Activated naive CD8-positive, alpha-beta T cell treated with anti-CD3 and anti-CD28 coated beads, Interleukin-2, amount 10 ng/mL, durations not matched to agents 7 days and 5 days (primary cell): ENCODE measurements at regions not wholly inside any gene's neighbourhood (a gene's known extent, or its start where the extent isn't known, plus 50 kb on each side); places are given as distances from the start of the nearest gene placed in this dataset.
"Not testable (repeated sequence)": the region's sequence is repeated elsewhere in the genome, so short reads cannot be mapped to it uniquely, and the experiment has no call there.

ENCODE experiments used
- ATAC-seq: fragments of 150-1000 bp; cut with Tn5 transposase; one replicate; pipeline ENCODE4 v1.10.0; 2021; ENCODE audit warnings: low read depth, moderate library complexity
- POLR2A ChIA-PET: fragments of 350-600 bp; sonication (Branson Sonifier 250); formaldehyde crosslinking; loops from one replicate; lab custom pipeline; 2021; ENCODE audit warnings: antibody characterized with exemption; lab: Charles Lee
- DNase-seq: peaks from one replicate; pipeline ENCODE4 v3.0.0; 2021
- H3K27ac Mint-ChIP-seq: one replicate; pipeline ENCODE4 v1.8.0; 2022; ENCODE audit warnings: mild to moderate bottlenecking, mixed read lengths
- H3K27me3 Mint-ChIP-seq: one replicate; pipeline ENCODE4 v1.8.0; 2022; ENCODE audit warnings: mild to moderate bottlenecking, moderate library complexity, mixed read lengths
- H3K36me3 Mint-ChIP-seq: one replicate; pipeline ENCODE4 v1.8.0; 2021; ENCODE audit warnings: mild to moderate bottlenecking, mixed read lengths
- H3K4me1 Mint-ChIP-seq: one replicate; pipeline ENCODE4 v1.8.0; 2021; ENCODE audit warnings: mixed read lengths
- H3K4me3 Mint-ChIP-seq: one replicate; pipeline ENCODE4 v1.8.0; 2022; ENCODE audit warnings: mild to moderate bottlenecking, moderate library complexity, mixed read lengths
- H3K9me3 Mint-ChIP-seq: one replicate; pipeline ENCODE4 v1.8.0; 2021; ENCODE audit warnings: mixed read lengths

GRCh38 chr1:204758601-204759000, 73.1 kb upstream of the LRRN2 start:
- H3K27me3 Mint-ChIP-seq = peaks cover 12% of the 10 kb centered on the region
- H3K27ac Mint-ChIP-seq = no peak overlapping the region
- H3K36me3 Mint-ChIP-seq = no peaks in the 10 kb centered on the region
- peaks cover 8% of the 10 kb centered on the region for H3K4me1 Mint-ChIP-seq
- no peak overlapping the region for H3K4me3 Mint-ChIP-seq
- H3K9me3 Mint-ChIP-seq = no peaks in the 10 kb centered on the region
- ATAC-seq = no peak
- DNase-seq = no peak
- POLR2A ChIA-PET = no interaction called here

- POLR2A ChIA-PET = no interaction called here
- Mint-ChIP-seq H3K27ac (no peak overlapping the region), H3K4me1 (peaks cover 11% of the 10 kb centered on the region), H3K27me3 (peaks cover 14% of the 10 kb centered on the region), H3K36me3 (no peaks in the 10 kb centered on the region), H3K4me3 (no peak overlapping the region), H3K9me3 (no peaks in the 10 kb centered on the region)
- DNase-seq = no peak
- ATAC-seq = no peak
Measured at GRCh38 chr1:204760350-204760749, 74.8 kb upstream of the LRRN2 start.

- no peaks in the 10 kb centered on the region for H3K36me3 Mint-ChIP-seq
- DNase-seq (no peak), ATAC-seq (no peak)
- no peak overlapping the region for H3K4me3 Mint-ChIP-seq
- no peak overlapping the region for H3K27ac Mint-ChIP-seq
- H3K27me3 Mint-ChIP-seq = peaks cover 17% of the 10 kb centered on the region
- H3K4me1 Mint-ChIP-seq = peaks cover 11% of the 10 kb centered on the region
- H3K9me3 Mint-ChIP-seq = no peaks in the 10 kb centered on the region
- POLR2A ChIA-PET = no interaction called here
Measured at GRCh38 chr1:204760757-204761156, 75.2 kb upstream of the LRRN2 start.

DNA sequence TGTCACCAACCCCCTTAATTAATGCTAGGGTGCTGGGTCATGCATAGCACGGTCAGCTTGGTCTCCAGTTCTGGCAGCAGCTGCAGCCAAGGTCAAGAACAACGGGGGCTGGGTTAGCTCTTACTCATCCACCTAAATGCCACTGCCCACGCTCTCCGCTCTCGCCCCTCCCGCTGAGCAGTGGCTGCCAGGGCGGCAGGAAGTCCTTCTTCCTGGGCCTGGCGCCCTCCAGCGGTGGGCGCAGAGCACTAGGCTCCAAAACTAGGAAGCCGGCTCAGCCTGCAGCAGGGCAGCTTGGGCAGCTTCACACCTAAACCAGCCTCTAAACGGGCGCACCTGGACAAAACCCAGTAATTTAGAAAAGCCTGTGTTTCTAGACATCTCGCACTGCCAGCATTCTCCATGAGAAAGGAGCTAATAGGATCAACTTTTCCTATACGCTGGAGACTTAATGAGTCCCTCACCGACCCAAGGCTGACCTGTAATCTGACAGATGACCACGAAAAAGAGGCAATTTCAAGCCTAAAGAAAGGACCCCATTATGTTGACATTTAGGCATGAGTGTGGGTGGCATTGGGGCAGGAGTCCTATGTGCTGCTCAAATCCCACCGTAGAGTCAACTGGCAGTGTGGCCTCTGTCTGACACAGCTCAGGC, 78.4 kb upstream of the LRRN2 start:
- ATAC-seq (peak; percentile 93), DNase-seq (peak; percentile 84)
- H3K4me1 Mint-ChIP-seq = peaks cover 8% of the 10 kb centered on the region
- H3K27me3 Mint-ChIP-seq = peaks cover 25% of the 10 kb centered on the region
- H3K27ac Mint-ChIP-seq = peak overlapping the region; percentile 49
- POLR2A ChIA-PET = interaction anchor here (0.7 to 1.7 kb wide), 3 partner anchors 43 to 204 kb away, joined by 3 to 13 read pairs (median 4); no protein-coding TSS in a partner anchor
- H3K9me3 Mint-ChIP-seq = no peaks in the 10 kb centered on the region
- peak overlapping the region; percentile 66 for H3K4me3 Mint-ChIP-seq
- H3K36me3 Mint-ChIP-seq = no peaks in the 10 kb centered on the region

DNA sequence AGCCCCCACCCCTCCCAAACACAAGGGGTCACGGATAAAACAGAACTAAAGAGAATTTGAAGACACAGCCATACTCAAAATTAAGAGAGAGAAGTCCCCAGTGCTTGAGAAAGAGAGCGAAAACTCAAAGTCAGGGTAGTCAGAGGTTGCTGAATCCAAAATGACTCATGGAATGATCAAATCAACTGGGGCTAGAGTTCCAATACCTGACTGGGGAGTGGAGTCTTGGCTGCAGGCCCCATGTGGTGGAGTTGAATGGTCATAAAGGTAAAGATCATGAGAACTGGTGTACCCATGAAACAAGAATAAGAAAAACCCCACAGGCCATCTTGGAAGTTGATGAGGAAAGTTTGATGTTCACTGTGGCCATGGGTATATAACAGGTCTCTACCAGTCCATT, 84.5 kb upstream of the LRRN2 start:
- POLR2A ChIA-PET = no interaction called here
- ATAC-seq = no peak
- no peaks in the 10 kb centered on the region for H3K4me1 Mint-ChIP-seq

GRCh38 chr1:204771358-204771757, 85.8 kb upstream of the LRRN2 start:
- H3K4me1 Mint-ChIP-seq = no peaks in the 10 kb centered on the region
- ATAC-seq = no peak
- H3K4me3 Mint-ChIP-seq = no peak overlapping the region
- H3K9me3 Mint-ChIP-seq = no peaks in the 10 kb centered on the region
- DNase-seq = no peak
- H3K27ac Mint-ChIP-seq = no peak overlapping the region
- H3K36me3 Mint-ChIP-seq = no peaks in the 10 kb centered on the region
- H3K27me3 Mint-ChIP-seq = peaks cover 39% of the 10 kb centered on the region
- POLR2A ChIA-PET = no interaction called here

More for the DNA sequence above, 84.5 kb upstream of the LRRN2 start:
- H3K9me3 Mint-ChIP-seq = no peaks in the 10 kb centered on the region
- H3K27me3 Mint-ChIP-seq = peaks cover 45% of the 10 kb centered on the region
- no peak overlapping the region for H3K4me3 Mint-ChIP-seq
- no peak overlapping the region for H3K27ac Mint-ChIP-seq
- no peaks in the 10 kb centered on the region for H3K36me3 Mint-ChIP-seq
- no peak for DNase-seq

- POLR2A ChIA-PET = no interaction called here
- no peaks in the 10 kb centered on the region for H3K4me1 Mint-ChIP-seq
- no peaks in the 10 kb centered on the region for H3K36me3 Mint-ChIP-seq
- H3K27ac Mint-ChIP-seq = no peak overlapping the region
- H3K4me3 Mint-ChIP-seq = no peak overlapping the region
- DNase-seq (no peak), ATAC-seq (no peak)
- H3K9me3 Mint-ChIP-seq = no peaks in the 10 kb centered on the region
- peaks cover 35% of the 10 kb centered on the region for H3K27me3 Mint-ChIP-seq
Measured at GRCh38 chr1:204773246-204773645, 87.7 kb upstream of the LRRN2 start.

- Mint-ChIP-seq H3K27ac (no peak overlapping the region), H3K9me3 (no peaks in the 10 kb centered on the region), H3K4me1 (no peaks in the 10 kb centered on the region), H3K36me3 (no peaks in the 10 kb centered on the region), H3K4me3 (no peak overlapping the region), H3K27me3 (peaks cover 30% of the 10 kb centered on the region)
- ATAC-seq (no peak), DNase-seq (no peak)
- POLR2A ChIA-PET = no interaction called here
Measured at GRCh38 chr1:204775546-204775945, 90.0 kb upstream of the LRRN2 start.

- no peak overlapping the region for H3K27ac Mint-ChIP-seq
- POLR2A ChIA-PET = no interaction called here
- H3K4me3 Mint-ChIP-seq = no peak overlapping the region
- no peaks in the 10 kb centered on the region for H3K36me3 Mint-ChIP-seq
- peaks cover 34% of the 10 kb centered on the region for H3K27me3 Mint-ChIP-seq
- ATAC-seq = no peak
- no peaks in the 10 kb centered on the region for H3K4me1 Mint-ChIP-seq
- no peak for DNase-seq
- no peaks in the 10 kb centered on the region for H3K9me3 Mint-ChIP-seq
Measured at GRCh38 chr1:204777591-204777990, 92.1 kb upstream of the LRRN2 start.

DNA sequence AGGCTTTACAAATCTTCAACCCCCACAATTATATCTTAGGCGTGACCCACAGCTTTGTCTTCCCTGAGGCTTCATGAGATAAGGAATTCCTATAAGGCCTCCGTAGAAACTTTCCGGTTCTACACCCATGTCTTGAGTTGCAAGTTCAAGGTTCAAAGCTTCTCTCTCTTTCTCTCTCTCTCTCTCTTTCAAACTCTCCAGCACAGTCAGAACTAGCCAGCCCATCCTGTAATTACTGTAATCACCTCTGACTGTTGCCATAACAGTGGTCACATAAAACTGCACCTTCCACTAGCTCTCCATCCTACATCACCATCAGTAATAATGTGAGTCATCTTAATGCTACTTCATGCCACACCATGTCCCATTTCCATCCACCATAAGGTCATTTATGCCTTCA, 90.0 kb upstream of the NFASC start:
- H3K27me3 Mint-ChIP-seq = peaks cover 23% of the 10 kb centered on the region
- no peak overlapping the region for H3K4me3 Mint-ChIP-seq
- H3K9me3 Mint-ChIP-seq = no peaks in the 10 kb centered on the region
- H3K36me3 Mint-ChIP-seq = no peaks in the 10 kb centered on the region
- ATAC-seq = no peak
- no peaks in the 10 kb centered on the region for H3K4me1 Mint-ChIP-seq
- POLR2A ChIA-PET = no interaction called here
- H3K27ac Mint-ChIP-seq = no peak overlapping the region
- no peak for DNase-seq

DNA sequence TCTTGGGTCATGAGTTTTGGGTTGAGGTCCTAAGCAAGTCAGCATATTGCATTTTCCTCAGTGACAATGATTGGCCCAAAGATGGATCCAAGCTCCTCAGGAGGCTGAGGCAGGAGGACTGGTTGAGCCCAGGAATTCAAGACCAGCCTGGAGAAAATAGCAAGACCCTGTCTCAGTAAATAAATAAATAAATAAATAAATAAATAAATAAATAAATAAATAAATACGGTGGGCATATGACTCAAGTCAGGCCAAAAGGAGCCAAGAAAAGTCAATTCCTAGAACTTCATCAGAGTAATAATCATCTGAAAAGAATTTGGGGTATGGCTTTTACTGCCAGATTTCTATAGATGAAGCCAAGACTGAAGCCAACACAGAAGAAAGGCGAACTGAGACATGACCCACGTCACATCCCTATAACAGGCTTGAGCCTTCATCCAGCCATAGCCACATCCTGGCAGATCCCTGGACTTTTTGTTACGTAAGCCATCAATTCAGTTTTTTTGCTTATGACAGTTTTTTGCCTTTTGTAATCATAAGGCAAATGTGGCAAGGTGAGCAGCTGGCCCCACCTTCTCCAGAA, 88.5 kb upstream of the NFASC start:
- ATAC-seq = no peak
- POLR2A ChIA-PET = no interaction called here
- no peaks in the 10 kb centered on the region for H3K4me1 Mint-ChIP-seq
- no peaks in the 10 kb centered on the region for H3K9me3 Mint-ChIP-seq
- peaks cover 27% of the 10 kb centered on the region for H3K27me3 Mint-ChIP-seq
- no peaks in the 10 kb centered on the region for H3K36me3 Mint-ChIP-seq
- H3K4me3 Mint-ChIP-seq = no peak overlapping the region
- H3K27ac Mint-ChIP-seq = no peak overlapping the region
- no peak for DNase-seq

DNA sequence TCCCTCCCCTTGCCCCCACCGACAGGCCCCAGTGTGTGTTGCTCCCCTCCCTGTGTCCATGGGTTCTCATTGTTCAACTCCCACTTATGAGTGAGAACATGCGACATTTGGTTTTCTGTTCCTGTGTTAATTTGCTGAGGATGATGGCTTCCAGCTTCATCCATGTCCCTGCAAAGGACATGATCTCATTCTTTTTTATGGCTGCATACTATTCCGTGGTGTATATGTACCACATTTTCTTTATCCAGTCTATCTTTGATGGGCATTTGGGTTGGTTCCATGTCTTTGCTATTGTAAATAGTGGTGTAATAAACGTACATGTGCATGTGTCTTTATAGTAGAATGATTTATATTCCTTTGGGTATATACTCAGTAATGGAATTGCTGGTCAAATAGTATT, 85.6 kb upstream of the NFASC start:
- H3K4me3 Mint-ChIP-seq, H3K36me3 Mint-ChIP-seq, H3K27ac Mint-ChIP-seq, H3K9me3 Mint-ChIP-seq, ATAC-seq, POLR2A ChIA-PET, H3K4me1 Mint-ChIP-seq, DNase-seq: not testable (repeated sequence)
- H3K27me3 Mint-ChIP-seq = peaks cover 35% of the 10 kb centered on the region

DNA sequence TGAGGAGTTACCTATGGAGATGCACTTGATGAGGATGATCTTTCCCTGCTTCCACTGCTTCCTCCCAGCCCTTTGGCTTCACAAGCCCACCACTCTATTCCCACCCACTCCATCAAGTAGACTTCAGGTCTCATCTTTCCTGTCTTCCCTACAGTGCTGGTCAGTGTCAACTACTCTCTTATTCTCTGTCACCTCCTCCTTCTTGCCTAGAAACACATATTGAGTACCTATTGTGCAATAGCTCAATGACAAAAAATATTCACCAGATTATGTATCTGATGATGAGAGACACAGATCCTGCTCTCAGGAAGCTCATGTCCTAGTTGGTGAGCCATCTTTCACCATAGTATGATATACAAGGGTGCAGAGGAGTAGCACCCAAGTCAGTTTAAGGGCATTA, 82.2 kb upstream of the NFASC start:
- no peak overlapping the region for H3K4me3 Mint-ChIP-seq
- POLR2A ChIA-PET = no interaction called here
- no peaks in the 10 kb centered on the region for H3K36me3 Mint-ChIP-seq
- DNase-seq (no peak), ATAC-seq (no peak)
- peaks cover 9% of the 10 kb centered on the region for H3K4me1 Mint-ChIP-seq
- peaks cover 31% of the 10 kb centered on the region for H3K27me3 Mint-ChIP-seq
- H3K9me3 Mint-ChIP-seq = no peaks in the 10 kb centered on the region
- no peak overlapping the region for H3K27ac Mint-ChIP-seq
